NCI-H2107 (cell line): ENCODE measurements at regions not wholly inside any gene's neighbourhood (a gene's known extent, or its start where the extent isn't known, plus 50 kb on each side); places are given as distances from the start of the nearest gene placed in this dataset.
"Not testable (repeated sequence)": the region's sequence is repeated elsewhere in the genome, so short reads cannot be mapped to it uniquely, and the experiment has no call there.

ENCODE experiments used
- DNase-seq: peaks from one replicate; lab custom pipeline; 2025; lab: John Stamatoyannopoulos, UW

- DNase-seq = no peak
These were observed 89.7 kb upstream of the GBE1 start for GRCh38 chr3:81851176-81851575.

GRCh38 chr3:81846988-81847387, 85.5 kb upstream of the GBE1 start:
- DNase-seq = no peak

- no peak for DNase-seq
These were observed 80.1 kb upstream of the GBE1 start for GRCh38 chr3:81841540-81841939.

- no peak for DNase-seq
These were observed 78.2 kb upstream of the GBE1 start for GRCh38 chr3:81839504-81840094.

- DNase-seq = no peak
These were observed 77.0 kb upstream of the GBE1 start for GRCh38 chr3:81838457-81838856.

GRCh38 chr3:81837071-81837593, 75.7 kb upstream of the GBE1 start:
- DNase-seq = no peak

GRCh38 chr3:81829937-81830336, 68.5 kb upstream of the GBE1 start:
- DNase-seq = no peak

- DNase-seq = not testable (repeated sequence)
These were observed 67.8 kb upstream of the GBE1 start for GRCh38 chr3:81829272-81829671.

- peak; percentile 34 for DNase-seq
These were observed 62.5 kb upstream of the GBE1 start for GRCh38 chr3:81823882-81824395.

GRCh38 chr3:81823086-81823485, 61.6 kb upstream of the GBE1 start:
- DNase-seq = no peak

- peak; percentile 18 for DNase-seq
These were observed 55.2 kb upstream of the GBE1 start for GRCh38 chr3:81816473-81817250.

- DNase-seq = not testable (repeated sequence)
These were observed 50.7 kb upstream of the GBE1 start for GRCh38 chr3:81812098-81812497.
